ENCODE measurements at regions not wholly inside any gene's neighbourhood (a gene's known extent, or its start where the extent isn't known, plus 50 kb on each side); places are given as distances from the start of the nearest gene placed in this dataset.

- TF ChIP-seq REST (IDR thresholded peaks at IDR 0.05; ENCODE audit: insufficient read depth in 1 of 2, low read depth in 2 of 2, low read length in 2 of 2) (no peak), FOXP2 (optimal IDR thresholded peaks at IDR 0.05; ENCODE audit: borderline replicate concordance, extremely low read depth, extremely low read length, insufficient read depth) (no peak), TAF1 (IDR thresholded peaks at IDR 0.05; ENCODE audit: borderline replicate concordance, insufficient read depth, low read length) (no peak), SIN3A (IDR thresholded peaks at IDR 0.05; ENCODE audit: borderline replicate concordance, insufficient read depth, low read length) (no peak), POLR2AphosphoS5 (IDR thresholded peaks at IDR 0.05; ENCODE audit: low read depth, low read length) (no peak)
Measured at GRCh38 chr4:138741766-138742377, 273.7 kb upstream of the NOCT start.

GRCh38 chr4:138740816-138741745, 274.5 kb upstream of the NOCT start:
- no peak for TF ChIP-seq SIN3A (IDR thresholded peaks at IDR 0.05; ENCODE audit: borderline replicate concordance, insufficient read depth, low read length)

- TF ChIP-seq FOXP2 (optimal IDR thresholded peaks at IDR 0.05; ENCODE audit: borderline replicate concordance, extremely low read depth, extremely low read length, insufficient read depth) (no peak), REST (IDR thresholded peaks at IDR 0.05; ENCODE audit: insufficient read depth in 1 of 2, low read depth in 2 of 2, low read length in 2 of 2) (no peak), TAF1 (IDR thresholded peaks at IDR 0.05; ENCODE audit: borderline replicate concordance, insufficient read depth, low read length) (no peak), POLR2AphosphoS5 (IDR thresholded peaks at IDR 0.05; ENCODE audit: low read depth, low read length) (no peak), SIN3A (IDR thresholded peaks at IDR 0.05; ENCODE audit: borderline replicate concordance, insufficient read depth, low read length) (no peak)
Measured at GRCh38 chr4:138736362-138736761, 279.2 kb upstream of the NOCT start.

- TF ChIP-seq FOXP2 (optimal IDR thresholded peaks at IDR 0.05; ENCODE audit: borderline replicate concordance, extremely low read depth, extremely low read length, insufficient read depth), result no peak
- TF ChIP-seq REST (IDR thresholded peaks at IDR 0.05; ENCODE audit: insufficient read depth in 1 of 2, low read depth in 2 of 2, low read length in 2 of 2), result no peak
- no peak for TF ChIP-seq POLR2AphosphoS5 (IDR thresholded peaks at IDR 0.05; ENCODE audit: low read depth, low read length)
- TF ChIP-seq SIN3A (IDR thresholded peaks at IDR 0.05; ENCODE audit: borderline replicate concordance, insufficient read depth, low read length), result no peak
- TF ChIP-seq TAF1 (IDR thresholded peaks at IDR 0.05; ENCODE audit: borderline replicate concordance, insufficient read depth, low read length), result no peak
Measured at GRCh38 chr4:138734746-138735145, 280.8 kb upstream of the NOCT start.

GRCh38 chr4:138728566-138728965, 287.0 kb upstream of the NOCT start:
- TF ChIP-seq FOXP2 (optimal IDR thresholded peaks at IDR 0.05; ENCODE audit: borderline replicate concordance, extremely low read depth, extremely low read length, insufficient read depth) (no peak), SIN3A (IDR thresholded peaks at IDR 0.05; ENCODE audit: borderline replicate concordance, insufficient read depth, low read length) (no peak)

- TF ChIP-seq POLR2AphosphoS5 (IDR thresholded peaks at IDR 0.05; ENCODE audit: low read depth, low read length), result no peak
- no peak for TF ChIP-seq FOXP2 (optimal IDR thresholded peaks at IDR 0.05; ENCODE audit: borderline replicate concordance, extremely low read depth, extremely low read length, insufficient read depth)
- no peak for TF ChIP-seq TAF1 (IDR thresholded peaks at IDR 0.05; ENCODE audit: borderline replicate concordance, insufficient read depth, low read length)
- no peak for TF ChIP-seq SIN3A (IDR thresholded peaks at IDR 0.05; ENCODE audit: borderline replicate concordance, insufficient read depth, low read length)
- no peak for TF ChIP-seq REST (IDR thresholded peaks at IDR 0.05; ENCODE audit: insufficient read depth in 1 of 2, low read depth in 2 of 2, low read length in 2 of 2)
Measured at GRCh38 chr4:138727731-138728130, 287.9 kb upstream of the NOCT start.

Data from PFSK-1 (cell line).